Stimulated activated CD4-positive, alpha-beta T cell treated with anti-CD3 and anti-CD28 coated beads, Interleukin-15, amount 100 ng/mL, for 1 hour (primary cell): ENCODE measurements at regions not wholly inside any gene's neighbourhood (a gene's known extent, or its start where the extent isn't known, plus 50 kb on each side); places are given as distances from the start of the nearest gene placed in this dataset.
"Not testable (repeated sequence)": the region's sequence is repeated elsewhere in the genome, so short reads cannot be mapped to it uniquely, and the experiment has no call there.

Experiments used
- DNase-seq, 2 donors: peaks; one replicate each; pipeline ENCODE4 v3.0.0-alpha.2; 2020; ENCODE audit warnings: low read depth in 1 of 2, low spot score in 1 of 2

DNA sequence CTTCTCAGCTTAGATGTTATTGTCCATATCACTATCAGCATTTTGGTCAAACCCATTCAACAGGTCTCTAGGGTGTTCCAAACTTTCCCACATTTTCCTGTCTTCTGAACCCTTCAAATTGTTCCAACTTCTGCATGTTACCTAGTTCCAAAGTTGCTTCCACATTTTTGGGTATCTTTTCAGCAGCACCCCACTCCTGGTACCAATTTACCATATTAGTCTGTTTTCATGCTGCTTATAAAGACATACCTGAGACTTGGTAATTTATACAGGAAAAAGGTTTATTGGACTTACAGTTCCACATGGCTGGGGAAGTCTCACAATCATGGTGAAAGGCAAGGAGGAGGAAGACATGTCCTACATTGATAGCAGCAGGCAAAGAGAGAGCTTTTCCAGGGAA, 1187.6 kb downstream of the MRPL39 start:
- not testable (repeated sequence) for DNase-seq

DNA sequence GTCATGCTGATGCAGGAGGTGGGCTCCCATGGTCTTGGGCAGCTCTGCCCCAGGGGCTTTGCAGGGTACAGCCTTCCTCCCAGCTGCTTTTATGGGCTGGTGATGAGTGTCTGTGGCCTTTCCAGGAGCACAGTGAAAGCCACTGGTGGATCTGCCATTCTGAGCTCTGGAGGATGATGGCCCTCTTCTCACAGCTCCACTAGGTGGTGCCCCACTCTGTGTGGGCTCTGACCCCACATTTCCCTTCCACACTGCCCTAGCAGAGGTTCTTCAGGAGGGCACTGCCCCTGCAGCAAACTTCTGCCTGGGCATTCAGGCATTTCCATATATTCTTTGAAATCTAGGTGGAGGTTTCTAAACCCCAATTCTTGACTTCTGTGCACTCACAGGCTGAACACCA, 1188.6 kb downstream of the MRPL39 start:
- DNase-seq: no peak

DNA sequence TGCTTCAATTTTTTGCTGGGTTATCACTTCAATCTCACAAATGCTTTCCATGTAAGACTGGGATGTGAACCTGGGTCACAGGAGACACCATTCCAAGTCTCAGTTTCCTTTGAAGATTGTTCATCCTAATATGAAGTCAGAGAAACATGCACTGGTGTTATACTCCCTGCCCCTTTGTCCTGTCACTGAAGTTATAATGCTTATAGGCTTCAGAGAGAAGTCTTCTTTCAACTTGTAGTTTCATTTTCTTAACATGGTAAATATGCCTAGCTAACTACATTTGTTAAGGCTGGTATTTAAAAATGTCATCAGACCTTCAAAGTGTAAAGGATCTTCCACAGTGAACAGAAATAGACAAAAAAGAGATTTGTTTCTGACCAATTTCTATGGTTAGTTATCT, 1195.9 kb downstream of the MRPL39 start:
- DNase-seq: no peak

DNA sequence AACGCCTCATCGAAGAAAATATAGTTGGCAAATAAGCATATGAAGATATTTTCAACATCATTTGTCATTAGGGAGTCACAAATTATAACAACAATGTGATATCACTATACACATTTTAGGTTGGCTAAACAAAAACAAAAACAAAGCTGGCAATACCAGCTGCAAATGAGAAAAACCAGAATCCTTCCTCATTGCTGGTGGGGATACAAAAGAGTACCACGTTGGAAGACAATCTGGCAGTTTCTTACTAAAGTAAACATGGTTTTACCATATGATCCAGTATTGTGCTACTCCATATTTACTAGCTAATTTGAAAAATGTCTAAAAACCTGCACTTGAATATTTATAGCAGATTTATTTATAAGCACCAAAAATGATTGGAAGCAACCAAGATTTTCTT, 1204.1 kb downstream of the MRPL39 start:
- DNase-seq: no peak

DNA sequence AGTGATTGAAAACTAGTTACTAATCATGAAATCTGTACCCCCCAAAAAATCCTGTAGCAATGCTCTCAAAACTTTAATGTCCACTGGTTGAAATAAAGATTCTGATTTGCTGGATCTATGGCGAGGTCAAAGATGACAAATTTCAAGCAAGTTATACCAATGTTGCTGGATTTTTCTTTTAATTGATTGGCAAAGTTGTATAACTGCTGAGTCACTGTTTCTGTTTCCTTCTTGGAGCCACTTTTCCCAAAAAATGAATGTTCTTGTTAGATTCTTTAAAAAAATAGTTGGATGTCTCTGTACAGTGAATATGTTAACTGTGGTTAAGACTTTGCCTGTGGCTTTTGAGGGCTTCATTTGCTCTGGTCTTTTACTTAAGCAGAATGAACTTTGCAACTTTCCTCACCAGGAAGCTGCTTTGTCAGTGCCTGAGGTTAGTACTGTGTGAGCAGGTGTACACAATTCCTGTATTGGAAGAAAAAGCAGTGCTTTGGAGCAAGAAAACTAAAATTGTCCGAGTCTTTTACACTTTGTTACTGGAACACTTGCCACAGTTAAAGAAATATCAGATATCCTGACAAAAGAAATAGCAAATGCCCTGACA, 1211.9 kb downstream of the MRPL39 start:
- DNase-seq: no peak

DNA sequence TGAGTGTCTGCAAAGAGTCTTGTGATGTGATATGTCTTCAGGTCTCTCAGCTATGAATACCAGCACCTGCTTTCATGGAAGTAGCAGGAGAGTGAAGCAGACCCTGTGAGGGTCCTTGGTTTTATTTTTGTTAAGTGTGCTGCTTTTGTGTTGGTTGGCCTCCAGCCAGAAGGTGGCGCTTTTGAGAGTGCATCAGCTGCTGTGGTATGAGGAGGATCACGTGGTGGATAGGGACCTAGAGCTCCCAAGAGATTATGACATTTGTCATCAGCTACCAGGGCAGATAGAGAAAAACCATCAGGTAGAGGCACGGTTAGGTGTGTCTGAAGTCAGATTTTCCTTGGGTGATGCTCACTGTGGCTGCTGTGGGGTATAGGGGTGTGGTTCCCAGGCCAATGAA, 1232.1 kb downstream of the MRPL39 start:
- DNase-seq: no peak

DNA sequence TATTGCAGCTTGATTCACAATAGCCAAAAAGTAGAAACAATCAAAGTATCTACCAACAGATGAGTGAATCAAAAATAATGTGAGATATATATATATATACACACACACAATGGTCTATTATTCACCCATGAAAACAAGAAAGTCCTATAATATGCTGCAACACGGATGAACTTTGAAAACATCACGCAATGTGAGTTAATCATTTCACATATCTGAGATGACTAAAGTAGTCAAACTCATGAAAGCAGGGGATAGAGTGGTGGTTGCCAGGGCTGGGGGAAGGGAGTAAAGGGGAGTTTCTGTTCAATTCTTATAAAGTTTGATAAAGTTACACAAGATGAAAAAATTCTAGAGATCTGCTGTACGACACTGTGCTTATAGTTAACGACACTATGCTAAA, 1234.8 kb downstream of the MRPL39 start:
- no peak for DNase-seq

DNA sequence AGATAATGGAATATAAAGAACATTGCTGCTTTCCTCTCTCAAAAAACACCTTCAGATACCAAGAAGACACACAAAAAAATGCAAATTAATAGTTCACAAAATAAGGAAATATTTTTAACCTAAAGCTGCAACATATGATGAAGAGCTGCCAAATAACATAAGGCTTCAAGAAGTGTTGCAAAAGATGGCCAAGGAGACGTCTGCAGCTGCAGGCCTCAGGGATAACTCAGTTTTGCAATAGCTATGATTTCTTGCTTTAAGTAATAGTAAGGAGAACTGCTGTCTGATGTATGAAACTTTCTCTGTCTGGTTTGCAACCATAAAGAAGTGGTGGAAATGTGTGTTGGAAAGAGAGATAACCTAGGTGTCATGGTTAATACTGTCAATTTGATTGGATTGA, 1237.5 kb downstream of the MRPL39 start:
- DNase-seq: no peak

DNA sequence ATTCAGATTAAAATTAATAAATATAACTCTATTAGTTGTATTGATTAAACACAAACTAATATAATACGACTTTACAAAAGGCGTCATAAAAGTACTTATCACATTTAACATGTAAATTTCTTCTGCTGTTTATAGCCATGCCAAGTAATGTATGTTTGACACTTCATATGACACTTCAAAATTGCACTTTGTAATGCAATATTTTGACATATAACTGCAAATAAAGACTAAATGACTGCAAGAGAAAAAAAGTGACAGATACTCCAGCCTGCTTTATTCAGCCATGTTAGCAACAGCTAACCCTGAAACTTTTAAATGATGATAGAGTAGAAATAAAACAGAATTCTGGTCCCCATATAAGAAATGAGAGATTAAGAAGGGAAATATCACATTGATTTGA, 1238.0 kb downstream of the MRPL39 start:
- no peak for DNase-seq

DNA sequence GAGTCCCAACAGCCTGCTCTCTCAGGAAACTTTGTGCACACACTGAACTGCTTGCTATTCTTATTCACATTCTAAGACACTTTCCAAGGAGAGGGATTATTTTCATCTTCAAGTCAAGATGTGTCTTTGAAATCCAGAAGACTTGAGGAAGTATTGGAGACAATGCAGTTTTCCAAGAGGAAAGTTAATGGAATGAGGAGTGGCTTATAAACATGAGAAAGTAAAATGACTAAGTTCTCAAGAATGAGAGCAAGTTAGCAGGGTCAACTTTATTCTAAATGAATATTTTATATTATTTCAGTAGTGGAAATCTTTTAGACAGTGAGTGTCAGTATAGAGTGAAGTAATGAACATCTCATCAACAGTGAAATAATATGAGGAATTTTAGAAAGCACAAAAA, 1239.3 kb downstream of the MRPL39 start:
- DNase-seq: no peak

DNA sequence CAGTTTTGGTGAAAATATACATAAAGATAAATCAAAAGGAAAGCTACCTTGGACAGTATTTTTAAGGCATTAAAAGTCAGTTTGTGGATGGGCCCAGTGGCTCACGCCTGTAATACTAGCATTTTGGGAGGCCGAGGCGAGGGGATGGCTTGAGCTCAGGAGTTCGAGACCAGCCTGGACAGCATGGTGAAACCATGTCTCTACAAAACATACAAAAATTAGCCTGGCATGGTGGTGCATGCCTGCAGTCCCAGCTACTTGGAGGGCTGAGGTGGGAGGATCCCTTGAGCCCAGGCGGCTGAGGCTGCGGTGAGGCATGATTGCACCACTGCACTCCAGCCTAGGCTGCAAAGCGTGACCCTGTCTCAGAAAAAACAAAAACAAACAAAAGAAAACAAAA, 1253.8 kb downstream of the MRPL39 start:
- no peak for DNase-seq

DNA sequence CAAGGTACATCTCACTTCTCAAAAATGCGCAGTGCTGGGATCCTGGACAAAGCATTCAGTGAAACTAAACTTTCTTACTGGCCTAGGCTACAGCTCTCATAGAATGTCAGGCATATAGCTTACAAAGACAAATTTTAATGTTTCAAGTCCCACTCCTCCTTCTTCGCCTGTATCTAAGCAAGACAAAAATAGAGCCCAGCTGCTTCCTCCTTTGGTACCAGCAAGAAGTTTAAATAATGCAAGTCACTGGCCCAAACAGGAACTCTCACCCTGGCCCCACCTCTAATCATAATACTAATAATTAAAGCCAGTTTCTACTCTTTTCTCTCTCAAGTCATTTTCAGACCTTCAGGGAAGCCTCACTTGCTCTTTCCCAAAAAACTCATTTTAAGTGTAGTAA, 1267.9 kb downstream of the MRPL39 start:
- no peak for DNase-seq

DNA sequence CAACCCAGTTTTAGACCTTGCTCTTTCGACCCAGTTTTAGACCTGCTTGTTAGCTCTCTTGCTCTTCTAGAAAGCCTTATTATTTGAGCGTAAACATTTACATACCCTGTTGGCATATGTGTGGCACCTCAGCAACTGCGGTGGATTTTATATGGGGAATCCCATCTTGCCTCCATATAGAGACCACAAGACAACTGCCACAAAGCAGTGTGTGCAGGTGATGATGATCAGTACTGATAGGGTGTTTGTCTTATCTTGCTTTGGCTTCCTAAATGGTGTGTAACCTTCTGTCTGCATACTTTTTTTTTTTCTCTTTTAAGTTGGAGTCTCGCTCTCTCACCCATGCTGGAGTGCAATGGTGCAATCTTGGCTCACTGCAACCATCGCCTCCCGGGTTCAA, 1270.8 kb downstream of the MRPL39 start:
- DNase-seq: no peak

DNA sequence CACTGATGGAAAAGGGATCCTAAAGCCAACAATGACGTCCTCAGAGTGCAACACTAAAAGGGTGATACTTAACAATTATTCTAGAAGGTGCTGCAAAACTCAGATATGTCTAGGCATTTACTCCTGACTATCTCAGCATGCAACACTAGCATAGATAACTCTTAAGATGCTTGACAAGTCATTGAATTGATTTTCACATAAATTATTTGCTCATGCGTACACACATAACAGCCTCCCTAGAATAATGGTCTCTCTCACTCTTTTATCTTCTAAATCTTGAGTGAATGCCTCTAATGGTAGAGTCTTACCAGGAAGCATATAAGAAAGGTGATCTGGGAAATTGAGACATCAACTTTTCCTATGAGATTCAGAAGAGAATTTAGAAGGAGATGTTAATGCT, 1283.7 kb downstream of the MRPL39 start:
- DNase-seq: no peak

DNA sequence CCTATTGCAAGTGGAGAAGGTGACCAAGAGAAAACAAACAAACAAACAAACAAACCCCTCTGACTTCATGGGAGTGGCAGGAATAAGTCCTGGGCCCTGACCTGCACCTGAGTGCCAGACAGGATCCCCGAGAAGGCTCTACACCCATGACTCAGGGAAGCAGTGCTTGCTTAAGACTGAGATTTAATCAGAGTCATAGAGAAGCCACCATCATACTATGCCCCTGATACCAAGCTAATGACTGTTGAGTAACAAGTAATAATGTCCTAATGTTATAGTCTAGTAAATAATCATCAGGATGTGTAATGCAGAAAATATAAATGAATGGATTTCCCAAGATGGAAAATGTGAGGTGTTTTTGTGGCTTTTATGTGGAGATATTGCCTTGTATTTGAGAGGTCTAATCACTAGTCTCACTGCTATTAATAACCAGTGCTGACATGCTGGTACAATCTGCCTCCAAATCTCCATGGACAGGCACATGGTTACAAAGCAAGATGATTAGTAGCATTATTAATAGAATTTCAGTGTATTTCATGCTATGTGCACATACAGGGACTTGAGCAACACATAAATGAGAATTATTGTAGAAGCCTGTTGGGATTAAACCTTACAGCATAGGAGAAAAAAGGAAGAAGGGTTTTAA, 1290.9 kb downstream of the MRPL39 start:
- no peak for DNase-seq

DNA sequence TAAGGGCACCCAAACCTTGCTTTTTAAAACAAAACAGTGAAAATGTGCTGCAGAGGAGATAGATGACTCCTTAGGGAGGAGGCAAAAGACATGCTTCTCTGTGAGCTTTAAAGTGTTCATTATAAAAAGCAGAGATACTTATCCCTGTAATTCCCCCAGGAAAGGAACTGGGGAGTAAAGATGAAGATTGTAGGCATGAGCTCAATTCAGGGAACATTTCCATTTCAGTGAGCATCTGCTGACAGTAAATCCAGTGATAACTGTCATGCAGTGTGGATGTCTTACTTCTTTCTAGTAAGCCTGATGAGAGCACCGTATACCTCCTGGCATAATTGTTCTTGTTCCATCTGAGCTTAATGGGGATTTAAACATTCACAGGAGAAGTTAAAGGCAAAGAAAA, 1296.5 kb downstream of the MRPL39 start:
- no peak for DNase-seq

DNA sequence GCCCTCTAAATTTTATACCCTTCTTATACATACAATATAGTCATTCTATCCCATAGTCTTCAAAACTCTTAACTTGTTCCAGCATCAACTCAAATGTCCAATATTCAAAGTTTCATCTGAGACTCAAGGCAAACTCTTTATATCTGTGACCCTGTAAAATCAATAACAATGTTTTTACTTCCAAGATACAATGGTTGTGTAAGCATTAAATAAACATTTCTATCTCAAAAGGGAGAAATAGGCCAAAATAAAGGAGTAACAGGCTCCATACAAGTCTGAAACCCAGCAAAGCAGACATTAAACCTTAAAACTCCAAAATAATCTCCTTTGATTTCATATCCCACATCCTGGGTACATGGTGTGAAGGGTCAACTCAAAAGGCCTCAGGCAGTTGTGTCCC, 1299.1 kb downstream of the MRPL39 start:
- no peak for DNase-seq

DNA sequence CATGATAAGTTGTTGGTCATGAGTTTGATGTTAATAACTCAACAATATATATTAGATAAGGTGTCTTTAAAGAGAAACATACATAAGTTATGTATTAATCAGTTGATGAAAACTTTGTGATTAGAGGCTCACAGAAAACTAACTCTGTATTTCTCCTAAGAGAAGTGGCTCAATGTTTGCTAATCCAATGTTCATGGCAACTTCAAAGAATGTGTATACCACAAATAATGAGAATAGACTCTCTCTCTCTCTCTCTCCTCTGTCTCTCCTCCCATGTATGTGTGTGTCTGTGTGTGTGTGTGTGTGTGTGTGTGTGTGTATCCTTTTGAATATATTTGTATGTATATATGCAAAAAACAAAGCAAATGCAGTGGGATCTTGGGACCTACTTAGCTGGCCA, 1304.9 kb downstream of the MRPL39 start:
- no peak for DNase-seq

DNA sequence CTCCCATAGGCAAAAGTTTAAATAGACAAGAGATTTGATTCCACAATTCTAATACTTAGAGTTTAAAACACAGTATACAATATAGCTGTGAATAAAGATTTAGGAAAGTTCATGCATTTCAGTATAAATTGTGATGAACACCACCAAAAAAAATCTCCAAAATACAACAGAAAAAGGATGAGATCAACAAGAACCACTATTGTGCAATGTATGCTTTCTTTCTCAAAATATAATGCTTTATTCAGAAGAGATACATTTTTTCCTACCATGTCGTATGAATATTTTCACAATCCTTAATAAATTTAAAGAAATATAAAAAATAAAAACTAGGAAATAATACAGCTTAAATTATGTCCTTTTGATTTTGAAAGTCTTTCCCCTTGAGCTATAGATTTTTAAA, 1309.2 kb downstream of the MRPL39 start:
- DNase-seq: no peak

DNA sequence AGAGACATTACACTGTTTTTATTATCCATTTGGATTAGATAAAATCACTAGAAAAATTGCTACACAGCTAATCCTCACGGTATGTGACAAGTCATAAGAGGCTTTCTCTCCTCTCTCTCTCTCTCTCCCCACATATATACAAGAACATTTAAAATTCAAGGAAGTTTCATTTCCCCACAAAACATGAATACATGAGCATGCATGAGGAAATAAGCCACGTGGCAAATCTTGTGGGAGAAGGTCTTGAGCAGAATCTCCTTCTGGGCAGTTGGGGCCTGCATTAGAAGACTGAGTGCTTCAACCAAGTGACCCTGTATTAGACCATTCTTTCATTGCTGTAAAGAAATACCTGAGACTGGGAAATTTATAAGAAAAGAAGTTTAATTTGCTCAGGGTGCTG, 1313.1 kb downstream of the MRPL39 start:
- no peak for DNase-seq

DNA sequence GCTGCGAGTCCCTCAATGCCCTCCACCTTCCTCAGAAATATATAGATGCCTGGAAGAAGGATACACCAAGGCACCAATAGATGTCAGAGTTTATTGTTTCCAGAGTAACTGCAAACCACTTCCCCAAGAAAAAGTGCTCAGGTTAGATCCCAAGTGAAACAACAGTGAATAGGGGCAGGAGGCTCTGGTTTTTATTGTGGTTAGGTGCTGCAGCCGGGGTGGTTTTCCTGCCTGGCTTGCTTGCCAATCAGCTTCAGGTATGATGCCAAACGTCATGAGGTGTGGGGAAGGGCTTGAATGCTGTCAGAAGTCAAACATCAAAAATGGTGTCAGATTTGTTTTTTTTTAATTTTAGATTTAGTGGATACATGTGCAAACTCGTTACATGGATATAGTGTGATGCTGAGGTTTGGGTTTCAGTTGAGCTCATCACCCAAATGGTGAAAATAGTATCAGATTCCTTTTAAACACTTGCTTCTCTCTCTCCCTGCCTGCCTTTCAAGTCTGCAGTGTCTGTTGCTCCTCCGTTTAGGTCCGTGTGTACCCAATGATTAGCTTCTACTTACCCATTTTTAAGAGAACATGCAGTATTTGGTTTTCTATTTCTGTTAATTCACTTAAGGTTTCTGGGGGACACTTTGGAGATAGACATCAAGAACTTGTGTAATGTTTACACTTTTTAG, 1317.0 kb downstream of the MRPL39 start:
- DNase-seq: no peak

DNA sequence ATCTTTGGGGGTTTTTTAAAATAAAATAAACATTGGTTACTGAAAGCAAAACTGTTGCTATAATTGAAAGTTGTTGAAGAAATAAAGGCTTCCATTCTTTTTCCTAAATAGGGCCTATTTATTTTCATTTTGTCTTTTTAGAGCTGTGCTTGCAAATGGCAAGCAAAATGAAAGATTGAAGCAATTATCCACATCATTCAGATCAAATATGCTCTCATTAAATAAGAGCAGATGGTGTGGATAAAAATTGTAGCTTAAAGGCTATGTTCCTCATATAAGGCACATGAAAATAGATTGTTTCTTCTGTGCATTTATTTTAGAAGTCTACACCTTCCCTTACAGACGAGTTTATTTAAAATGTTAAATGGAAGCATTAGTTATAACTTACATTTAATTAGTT, 1317.7 kb downstream of the MRPL39 start:
- no peak for DNase-seq

DNA sequence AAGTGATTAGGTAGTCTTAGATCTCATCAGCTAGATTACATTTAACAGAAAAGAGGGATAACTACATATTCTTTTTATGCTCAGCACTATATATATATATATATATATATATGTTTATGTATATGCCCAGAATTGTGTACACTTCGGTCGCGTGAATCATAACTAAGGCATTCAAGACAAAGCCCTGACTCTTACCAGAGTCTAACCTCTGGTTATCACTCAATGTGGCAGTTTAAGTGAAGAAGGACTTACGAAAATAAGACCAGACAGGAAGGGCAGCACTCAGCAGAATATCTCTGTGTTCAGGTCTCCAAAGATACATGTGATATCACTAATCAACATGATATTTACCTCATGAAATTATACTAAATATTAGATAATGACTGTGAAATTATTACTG, 1326.7 kb downstream of the MRPL39 start:
- no peak for DNase-seq
